RCC 7860 (cell line): ENCODE measurements at regions not wholly inside any gene's neighbourhood (a gene's known extent, or its start where the extent isn't known, plus 50 kb on each side); places are given as distances from the start of the nearest gene placed in this dataset.

Experiments
- DNase-seq: peaks from one replicate; pipeline ENCODE4 v3.0.0-alpha.2; 2015; ENCODE audit warnings: low spot score
- FAIRE-seq: peaks from 2 replicates; lab custom pipeline; 2012; peaks lifted over from hg19 to GRCh38; lab: Jason Lieb, UNC

- no peak for DNase-seq
- FAIRE-seq: no peak
Measured at GRCh38 chr11:36791957-36792356, 193.9 kb upstream of the RAG2 start.

- no peak for DNase-seq
Measured at GRCh38 chr11:36790526-36790925, 192.5 kb upstream of the RAG2 start.

GRCh38 chr11:36783808-36784207, 185.8 kb upstream of the RAG2 start:
- FAIRE-seq (no peak), DNase-seq (no peak)

More at GRCh38 chr11:36790526-36790925, 192.5 kb upstream of the RAG2 start:
- FAIRE-seq: no peak

- FAIRE-seq (no peak), DNase-seq (no peak)
Measured at GRCh38 chr11:36779791-36780190, 181.8 kb upstream of the RAG2 start.

GRCh38 chr11:36777311-36777710, 179.3 kb upstream of the RAG2 start:
- DNase-seq (no peak), FAIRE-seq (no peak)

GRCh38 chr11:36775756-36776155, 177.7 kb upstream of the RAG2 start:
- DNase-seq (no peak), FAIRE-seq (no peak)

- no peak for FAIRE-seq
- DNase-seq: no peak
Measured at GRCh38 chr11:36775130-36775529, 177.1 kb upstream of the RAG2 start.

GRCh38 chr11:36774603-36775002, 176.6 kb upstream of the RAG2 start:
- DNase-seq (peak; percentile 17), FAIRE-seq (no peak)

- FAIRE-seq (no peak), DNase-seq (no peak)
Measured at GRCh38 chr11:36763187-36763586, 165.2 kb upstream of the RAG2 start.

- FAIRE-seq: no peak
- DNase-seq: no peak
Measured at GRCh38 chr11:36757075-36757474, 159.0 kb upstream of the RAG2 start.

- no peak for FAIRE-seq
- no peak for DNase-seq
Measured at GRCh38 chr11:36753960-36754359, 155.9 kb upstream of the RAG2 start.

- FAIRE-seq (no peak), DNase-seq (no peak)
Measured at GRCh38 chr11:36751996-36752395, 154.0 kb upstream of the RAG2 start.

GRCh38 chr11:36751335-36751781, 153.3 kb upstream of the RAG2 start:
- FAIRE-seq (no peak), DNase-seq (no peak)

- no peak for FAIRE-seq
Measured at GRCh38 chr11:36750349-36750748, 152.3 kb upstream of the RAG2 start.

GRCh38 chr11:36748836-36749235, 150.8 kb upstream of the RAG2 start:
- no peak for FAIRE-seq

More at GRCh38 chr11:36750349-36750748, 152.3 kb upstream of the RAG2 start:
- no peak for DNase-seq

GRCh38 chr11:36746886-36747710, 149.1 kb upstream of the RAG2 start:
- FAIRE-seq: peak; percentile 80

More at GRCh38 chr11:36748836-36749235, 150.8 kb upstream of the RAG2 start:
- no peak for DNase-seq

GRCh38 chr11:36744375-36745168, 146.5 kb upstream of the RAG2 start:
- FAIRE-seq (no peak), DNase-seq (peak; percentile 31)

More at GRCh38 chr11:36746886-36747710, 149.1 kb upstream of the RAG2 start:
- peak; percentile 66 for DNase-seq

GRCh38 chr11:36743039-36743438, 145.0 kb upstream of the RAG2 start:
- no peak for FAIRE-seq

GRCh38 chr11:36741515-36741914, 143.5 kb upstream of the RAG2 start:
- no peak for DNase-seq
- FAIRE-seq: no peak

More at GRCh38 chr11:36743039-36743438, 145.0 kb upstream of the RAG2 start:
- DNase-seq: no peak

- FAIRE-seq: no peak
- no peak for DNase-seq
Measured at GRCh38 chr11:36738292-36738861, 140.3 kb upstream of the RAG2 start.

- no peak for DNase-seq
- no peak for FAIRE-seq
Measured at GRCh38 chr11:36736103-36736502, 138.1 kb upstream of the RAG2 start.
